ENCODE measurements at regions not wholly inside any gene's neighbourhood (a gene's known extent, or its start where the extent isn't known, plus 50 kb on each side); places are given as distances from the start of the nearest gene placed in this dataset.

GRCh38 chr2:18856765-18857164 is 267.4 kb upstream of the NT5C1B start:
- DNase-seq: no peak

- no peak for DNase-seq
Measured at GRCh38 chr2:18855027-18855426, 265.7 kb upstream of the NT5C1B start.

GRCh38 chr2:18849841-18850578 is 260.6 kb upstream of the NT5C1B start:
- DNase-seq: no peak

DNA sequence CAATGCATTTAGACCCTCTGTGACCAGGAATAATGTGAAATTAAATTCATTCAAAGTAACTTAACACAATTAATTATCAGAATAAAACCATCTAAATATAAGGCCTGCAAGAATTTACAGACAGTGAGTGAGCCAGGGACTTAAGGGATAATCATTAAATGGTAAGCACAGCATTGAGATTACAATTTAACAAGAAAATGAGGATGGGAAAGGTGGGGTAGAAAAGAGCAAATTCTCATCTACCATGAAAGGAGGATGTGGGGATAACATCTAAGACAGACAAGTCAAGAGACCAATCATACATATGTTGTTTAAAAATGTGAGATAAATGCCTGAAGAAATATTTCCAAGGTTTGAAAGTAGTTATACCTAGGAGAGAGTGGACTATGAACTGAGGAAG is 259.3 kb upstream of the NT5C1B start:
- no peak for DNase-seq

GRCh38 chr2:18845854-18846445 is 256.6 kb upstream of the NT5C1B start:
- no peak for DNase-seq

DNA sequence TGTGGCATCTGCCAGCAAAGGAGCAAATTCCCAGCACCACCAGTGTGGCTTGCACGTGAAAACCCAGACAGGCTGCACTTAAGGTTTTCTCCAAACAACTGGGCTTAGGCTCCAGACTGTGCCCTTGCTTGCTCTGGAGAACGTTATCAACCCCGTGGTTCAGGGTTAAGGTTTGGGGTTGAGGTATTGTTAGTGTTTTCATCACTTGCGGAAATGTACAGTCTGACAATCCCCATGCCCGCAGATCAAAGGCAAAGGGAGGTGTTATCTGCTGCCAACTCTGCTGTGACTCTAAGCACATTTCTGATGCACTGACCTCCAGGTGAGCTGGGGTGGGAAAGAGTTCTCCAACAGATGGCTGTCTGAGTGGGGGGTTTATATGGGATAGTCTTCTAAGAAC is 253.5 kb upstream of the NT5C1B start:
- DNase-seq: no peak

- DNase-seq: no peak
Measured at GRCh38 chr2:18841248-18842150, 252.1 kb upstream of the NT5C1B start.

- no peak for DNase-seq
Measured at GRCh38 chr2:18837240-18837639, 247.9 kb upstream of the NT5C1B start.

DNA sequence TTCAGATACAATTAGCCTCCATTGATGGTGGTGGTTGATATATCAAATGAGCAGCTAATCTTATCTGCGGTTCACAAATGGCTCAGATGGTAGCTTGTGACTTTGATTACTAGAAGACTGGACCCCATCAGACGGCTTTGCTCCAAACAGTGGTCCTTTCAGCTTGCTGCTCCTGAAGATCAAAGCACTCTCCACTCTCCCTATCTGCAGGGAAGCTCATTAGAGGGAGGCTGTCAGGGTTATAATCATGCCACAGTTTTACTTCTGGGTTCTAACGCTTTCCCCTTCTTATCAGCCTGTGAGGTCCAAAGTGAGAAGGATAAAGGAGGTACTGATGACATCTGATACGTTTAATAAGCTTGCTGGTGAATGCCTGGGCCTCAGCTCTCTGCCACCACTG is 247.1 kb upstream of the NT5C1B start:
- DNase-seq: no peak

- DNase-seq: no peak
Measured at GRCh38 chr2:18835787-18836186, 246.4 kb upstream of the NT5C1B start.

- no peak for DNase-seq
Measured at GRCh38 chr2:18834341-18834740, 245.0 kb upstream of the NT5C1B start.

DNA sequence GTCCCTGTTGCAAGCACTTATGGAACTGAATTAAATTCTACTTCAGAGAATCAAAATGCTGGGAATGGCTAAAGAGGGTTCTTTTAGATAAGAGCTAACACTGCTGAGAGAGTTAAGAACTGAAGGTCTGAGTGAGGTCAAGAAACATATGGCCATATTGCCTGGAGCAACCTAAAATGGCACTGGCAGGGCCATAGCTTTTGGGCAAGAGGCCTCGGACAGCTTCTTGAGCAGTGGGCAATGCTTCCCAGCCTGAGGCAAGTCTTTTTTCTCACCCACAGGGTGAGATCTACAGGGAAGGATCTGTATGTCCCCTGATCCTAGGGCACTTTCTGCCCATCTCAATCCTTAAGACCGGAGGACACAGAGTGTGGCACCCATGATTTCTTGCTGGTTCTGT is 244.6 kb upstream of the NT5C1B start:
- DNase-seq: no peak

DNA sequence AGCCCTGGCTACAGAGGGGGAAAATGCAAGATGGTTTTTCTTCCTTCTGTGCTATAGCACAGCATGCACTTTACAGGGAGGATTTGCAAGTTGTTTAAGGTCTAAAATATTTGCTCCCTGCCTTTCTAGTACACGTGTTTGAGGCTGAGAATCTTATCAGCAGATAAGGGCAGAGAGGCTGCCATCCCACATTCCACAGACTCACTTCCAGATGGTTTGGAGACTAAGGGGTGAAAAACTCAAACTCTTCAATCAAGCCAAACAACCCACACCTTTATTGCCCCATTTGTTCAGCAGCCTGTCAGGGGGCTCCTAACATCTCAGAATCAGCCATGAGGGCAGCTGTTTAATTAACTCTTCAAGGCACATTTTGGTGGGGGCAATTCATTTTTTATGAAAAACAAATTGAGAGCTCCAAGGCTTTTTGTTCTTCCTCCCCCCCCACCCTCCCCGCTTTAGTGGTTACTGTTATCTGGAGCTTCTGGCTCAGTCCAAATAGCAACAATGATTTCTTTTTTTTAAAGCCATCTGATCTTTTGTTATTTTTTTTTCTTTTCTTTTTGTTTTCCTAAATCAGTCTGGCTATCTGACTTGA is 242.6 kb upstream of the NT5C1B start:
- no peak for DNase-seq

- no peak for DNase-seq
Measured at GRCh38 chr2:18830962-18831361, 241.6 kb upstream of the NT5C1B start.

GRCh38 chr2:18829976-18830375 is 240.6 kb upstream of the NT5C1B start:
- no peak for DNase-seq

DNA sequence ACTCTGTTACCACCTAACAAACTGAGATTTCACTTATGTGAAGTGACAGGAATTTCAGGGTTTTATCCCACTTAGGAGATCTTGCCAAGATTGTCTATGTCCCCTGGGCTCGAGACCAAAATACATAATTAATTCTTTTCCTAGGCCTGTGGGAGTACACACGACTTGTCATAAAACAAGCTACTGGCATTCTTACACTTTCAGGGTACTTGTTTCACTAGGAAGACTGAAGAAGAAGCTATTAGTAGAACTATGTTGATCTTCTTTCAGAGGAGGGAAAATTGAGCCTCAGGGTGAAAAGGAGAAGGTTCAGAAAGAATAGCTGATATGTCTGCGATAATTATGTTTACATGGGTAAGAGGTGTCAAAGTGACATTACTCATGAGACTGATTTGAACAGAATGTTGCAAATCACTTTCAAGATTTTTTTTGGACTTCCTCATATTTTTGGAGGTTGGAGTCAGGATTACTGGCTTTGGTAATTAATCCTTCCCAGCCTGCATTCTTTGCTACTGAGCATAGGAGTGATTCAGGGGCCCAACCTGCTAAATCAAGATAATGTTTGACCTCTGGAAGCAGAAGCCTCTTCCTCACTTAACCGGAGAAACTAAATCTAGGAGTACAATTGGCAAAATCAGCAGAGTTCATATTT is 240.0 kb upstream of the NT5C1B start:
- no peak for DNase-seq

GRCh38 chr2:18828296-18828695 is 238.9 kb upstream of the NT5C1B start:
- no peak for DNase-seq

DNA sequence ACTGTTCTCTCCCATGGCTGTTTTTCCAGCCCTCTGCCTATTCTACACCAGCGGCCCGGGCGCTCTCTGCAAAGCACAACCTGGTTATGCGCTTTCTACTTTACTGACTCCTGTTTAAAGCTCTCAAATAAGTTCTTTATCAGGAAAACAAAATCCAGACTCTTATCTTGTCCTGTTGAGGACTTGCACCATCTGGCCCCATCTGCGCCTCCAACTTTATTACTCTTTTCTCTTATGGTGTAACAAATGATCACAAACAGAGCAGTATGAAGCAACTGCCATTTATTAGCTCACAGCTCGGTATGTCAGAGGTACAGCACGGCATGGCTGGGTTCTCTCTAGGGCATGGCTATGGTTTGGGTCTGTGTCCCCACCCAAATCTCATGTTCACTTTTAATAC is 236.5 kb upstream of the NT5C1B start:
- DNase-seq: no peak

DNA sequence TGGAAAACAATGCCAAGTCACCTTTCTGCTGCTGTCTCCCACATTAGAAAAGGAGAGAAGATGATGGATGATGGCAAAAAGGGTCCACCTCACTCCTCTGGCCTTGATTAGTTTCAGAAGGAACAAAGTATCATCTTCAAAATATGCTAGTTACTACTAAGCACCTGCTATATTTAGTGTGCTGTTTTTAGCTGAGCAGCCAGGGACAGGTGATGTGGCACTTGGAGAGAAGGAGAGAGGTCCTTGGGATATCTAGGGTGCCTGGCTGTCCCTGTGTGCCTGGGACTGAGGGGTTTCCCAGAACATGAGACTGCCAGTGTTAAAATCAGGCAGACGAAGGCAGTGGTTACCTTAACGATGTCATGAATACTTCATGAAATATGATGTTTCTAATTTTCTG is 235.5 kb upstream of the NT5C1B start:
- no peak for DNase-seq

DNA sequence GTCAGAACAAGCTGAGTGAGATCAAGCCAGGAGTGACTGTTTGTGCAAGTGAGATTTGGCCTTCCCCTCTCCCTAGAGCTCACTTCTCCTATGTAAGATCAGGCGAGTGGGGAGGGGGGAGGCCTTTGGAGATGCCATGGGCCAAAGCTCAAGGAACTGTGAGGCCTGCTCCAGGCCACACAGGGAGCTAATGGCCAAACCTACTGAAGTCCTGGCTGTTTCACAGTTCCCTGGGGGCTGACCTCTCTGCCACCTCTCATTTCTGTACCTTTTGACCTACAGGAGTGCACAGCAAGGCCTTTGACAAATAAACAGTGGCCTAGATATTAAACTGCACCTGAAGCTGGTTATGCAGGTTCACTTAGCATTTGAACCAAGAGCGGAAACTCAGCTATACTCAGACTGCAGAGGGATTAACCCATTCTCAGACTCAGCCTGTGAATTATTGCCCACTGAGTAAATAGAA is 235.0 kb upstream of the NT5C1B start:
- no peak for DNase-seq

DNA sequence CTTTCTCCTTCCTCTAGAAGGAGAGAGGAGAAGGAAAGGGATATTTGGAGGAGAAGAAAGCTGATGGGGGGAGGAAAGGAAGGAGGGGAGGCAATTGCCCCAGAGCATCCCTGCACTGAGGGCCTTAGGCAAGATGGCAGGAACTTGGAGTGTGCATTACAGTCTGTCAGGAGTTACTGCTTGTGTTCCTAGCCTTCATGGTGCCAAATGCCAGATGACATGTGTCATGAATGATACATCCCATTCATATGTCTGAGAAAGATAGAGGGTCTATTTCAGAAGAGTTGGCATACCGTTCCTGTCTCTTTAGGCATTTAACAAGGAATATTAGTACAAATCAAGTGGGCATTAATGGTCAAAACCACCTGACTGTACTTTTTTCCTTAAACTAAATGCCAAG is 232.1 kb upstream of the NT5C1B start:
- no peak for DNase-seq

DNA sequence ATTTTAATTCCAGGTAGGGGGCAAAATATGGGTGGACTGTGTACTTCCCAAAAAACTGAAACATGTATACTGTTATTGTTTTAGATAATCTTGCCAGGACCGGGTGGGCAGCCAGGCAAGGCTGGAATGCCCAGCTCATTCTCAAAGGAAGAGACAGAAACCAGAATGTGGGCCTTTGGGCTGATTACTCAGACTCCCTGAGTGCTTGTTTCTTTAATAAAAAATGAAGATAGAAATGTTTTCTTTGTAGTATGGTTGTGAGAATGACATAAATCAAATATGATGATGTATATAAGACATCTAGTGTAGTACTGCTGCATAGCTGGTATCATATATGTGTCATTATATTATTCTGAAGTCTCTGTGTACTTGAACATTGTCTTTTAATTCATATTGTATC is 231.6 kb upstream of the NT5C1B start:
- DNase-seq: no peak

DNA sequence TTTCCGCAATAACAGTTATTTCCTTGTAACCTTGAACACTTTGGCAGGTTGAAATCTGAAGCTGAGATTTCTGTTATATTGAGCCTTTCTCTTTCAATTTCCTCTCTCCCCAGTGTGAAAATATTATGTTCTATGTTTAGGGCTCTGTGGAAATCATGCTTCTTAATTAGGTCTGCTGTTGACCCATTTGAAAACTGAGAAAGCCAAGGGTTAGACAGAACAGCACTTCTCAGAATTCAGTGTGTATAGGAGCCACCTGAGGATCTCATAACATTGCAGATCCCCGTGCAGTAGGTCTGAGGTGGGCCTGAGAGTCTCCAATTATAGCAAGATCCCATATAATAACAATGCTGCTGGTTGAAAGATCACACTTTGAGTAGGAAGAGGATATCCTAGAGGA is 230.2 kb upstream of the NT5C1B start:
- DNase-seq: no peak

Measured in activated naive CD4-positive, alpha-beta T cell (primary cell).